Adrenal gland (tissue), 5 donors: ENCODE measurements at regions not wholly inside any gene's neighbourhood (a gene's known extent, or its start where the extent isn't known, plus 50 kb on each side); places are given as distances from the start of the nearest gene placed in this dataset.

ENCODE experiments used
- POLR2A ChIP-seq, 2 donors: fragments of 450-650 bp; IDR thresholded peaks; one replicate each; pipeline ENCODE4 v1.6.1; 2017; ENCODE audit warnings: antibody characterized with exemption in 2 of 2, mild to moderate bottlenecking in 2 of 2, moderate library complexity in 1 of 2
- TF ChIP-seq, protein P1 (sequence below), 6 experiments: fragments of 450-650 bp in 4 of 6; fragments of 200-600 bp in 2 of 6; sonication (generic) in 1 of 6; IDR thresholded peaks; 1 replicate in 5 of 6; 2 replicates in 1 of 6; pipeline versions ENCODE4 v1.5.1 to v1.8.0; 2016 to 2021; ENCODE audit warnings: antibody characterized with exemption in 6 of 6, mild to moderate bottlenecking in 2 of 6, moderate library complexity in 1 of 6
- donor health status: DM: no; HTN: no; CAD: no.

DNA sequence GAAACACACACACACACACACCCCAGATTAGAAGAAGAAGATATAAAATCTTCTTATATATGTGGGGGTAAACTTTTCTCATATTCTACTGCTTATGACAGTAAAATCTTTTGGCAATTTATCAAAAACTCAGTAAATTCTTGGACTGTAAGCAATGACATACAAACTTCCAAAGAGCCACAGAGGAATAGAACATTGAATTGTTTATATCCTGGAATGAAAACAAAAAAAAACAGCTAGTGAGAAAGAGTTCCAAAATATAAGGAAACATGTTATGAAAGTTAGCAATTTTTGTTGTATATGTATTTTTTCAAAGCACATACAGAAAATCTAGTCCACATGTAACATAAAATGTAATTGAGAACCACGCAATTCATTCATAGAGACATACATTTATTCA is 764.9 kb downstream of the DSC3 start:
- no peak for TF ChIP-seq POLR2A (IDR thresholded peaks at IDR 0.05)
- TF ChIP-seq, protein P1, sequence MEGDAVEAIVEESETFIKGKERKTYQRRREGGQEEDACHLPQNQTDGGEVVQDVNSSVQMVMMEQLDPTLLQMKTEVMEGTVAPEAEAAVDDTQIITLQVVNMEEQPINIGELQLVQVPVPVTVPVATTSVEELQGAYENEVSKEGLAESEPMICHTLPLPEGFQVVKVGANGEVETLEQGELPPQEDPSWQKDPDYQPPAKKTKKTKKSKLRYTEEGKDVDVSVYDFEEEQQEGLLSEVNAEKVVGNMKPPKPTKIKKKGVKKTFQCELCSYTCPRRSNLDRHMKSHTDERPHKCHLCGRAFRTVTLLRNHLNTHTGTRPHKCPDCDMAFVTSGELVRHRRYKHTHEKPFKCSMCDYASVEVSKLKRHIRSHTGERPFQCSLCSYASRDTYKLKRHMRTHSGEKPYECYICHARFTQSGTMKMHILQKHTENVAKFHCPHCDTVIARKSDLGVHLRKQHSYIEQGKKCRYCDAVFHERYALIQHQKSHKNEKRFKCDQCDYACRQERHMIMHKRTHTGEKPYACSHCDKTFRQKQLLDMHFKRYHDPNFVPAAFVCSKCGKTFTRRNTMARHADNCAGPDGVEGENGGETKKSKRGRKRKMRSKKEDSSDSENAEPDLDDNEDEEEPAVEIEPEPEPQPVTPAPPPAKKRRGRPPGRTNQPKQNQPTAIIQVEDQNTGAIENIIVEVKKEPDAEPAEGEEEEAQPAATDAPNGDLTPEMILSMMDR (IDR thresholded peaks at IDR 0.05), result no peak
